SK-N-MC (cell line): ENCODE measurements at regions not wholly inside any gene's neighbourhood (a gene's known extent, or its start where the extent isn't known, plus 50 kb on each side); places are given as distances from the start of the nearest gene placed in this dataset.

ENCODE experiments used
- EZH2 ChIP-seq: fragments of 200-600 bp; sonication (generic); IDR thresholded peaks from one replicate; pipeline ENCODE4 v1.6.1; 2017; ENCODE audit warnings: antibody characterized with exemption
- POLR2AphosphoS5 ChIP-seq: IDR thresholded peaks from 2 replicates; pipeline ENCODE4 v1.6.1; 2012; ENCODE audit warnings: mild to moderate bottlenecking, low read depth, low read length, borderline replicate concordance

GRCh38 chr5:8340261-8340660 lies 471.3 kb downstream of the MTRR start:
- no peak for TF ChIP-seq POLR2AphosphoS5
- TF ChIP-seq EZH2 = no peak
